WTC11 (cell line): ENCODE measurements at regions not wholly inside any gene's neighbourhood (a gene's known extent, or its start where the extent isn't known, plus 50 kb on each side); places are given as distances from the start of the nearest gene placed in this dataset.

ENCODE experiments used
- JUN ChIP-seq: sonication (generic); formaldehyde crosslinking; IDR thresholded peaks from 2 replicates; pipeline ENCODE4 v1.8.0; 2023; ENCODE audit warnings: mild to moderate bottlenecking, missing genetic modification reagents
- NR2C2 ChIP-seq: sonication (generic); formaldehyde crosslinking; IDR thresholded peaks from 2 replicates; pipeline ENCODE4 v1.8.0; 2022; ENCODE audit warnings: mild to moderate bottlenecking, missing genetic modification reagents
- NR3C1 ChIP-seq: sonication (generic); formaldehyde crosslinking; conservative IDR thresholded peaks from 2 replicates; pipeline ENCODE4 v1.8.1; 2023; ENCODE audit warnings: low read depth, mild to moderate bottlenecking, missing genetic modification reagents
- ZNF121 ChIP-seq: sonication (generic); formaldehyde crosslinking; IDR thresholded peaks from 2 replicates; pipeline ENCODE4 v1.8.0; 2023; ENCODE audit warnings: missing genetic modification reagents
- ZNF317 ChIP-seq: sonication (generic); formaldehyde crosslinking; IDR thresholded peaks from 2 replicates; pipeline ENCODE4 v1.8.1; 2023; ENCODE audit warnings: low read depth, mild to moderate bottlenecking, moderate library complexity, missing genetic modification reagents, borderline replicate concordance
- TF ChIP-seq, protein P1 (sequence below): fragments of 200-600 bp; IDR thresholded peaks from 2 replicates; pipeline ENCODE4 v1.8.0; 2022; ENCODE audit warnings: antibody characterized with exemption
- TF ChIP-seq, protein P2 (sequence below): sonication (generic); formaldehyde crosslinking; IDR thresholded peaks from 2 replicates; pipeline ENCODE4 v1.8.0; 2022; ENCODE audit warnings: mild to moderate bottlenecking, missing genetic modification reagents
- TF ChIP-seq, protein P3 (sequence below): sonication (generic); formaldehyde crosslinking; conservative IDR thresholded peaks from 2 replicates; pipeline ENCODE4 v1.8.1; 2022; ENCODE audit warnings: mild to moderate bottlenecking, missing genetic modification reagents
- TF ChIP-seq, protein P4 (sequence below): sonication (generic); formaldehyde crosslinking; IDR thresholded peaks from 2 replicates; pipeline ENCODE4 v1.8.1; 2022; ENCODE audit warnings: low read depth, missing genetic modification reagents, borderline replicate concordance

DNA sequence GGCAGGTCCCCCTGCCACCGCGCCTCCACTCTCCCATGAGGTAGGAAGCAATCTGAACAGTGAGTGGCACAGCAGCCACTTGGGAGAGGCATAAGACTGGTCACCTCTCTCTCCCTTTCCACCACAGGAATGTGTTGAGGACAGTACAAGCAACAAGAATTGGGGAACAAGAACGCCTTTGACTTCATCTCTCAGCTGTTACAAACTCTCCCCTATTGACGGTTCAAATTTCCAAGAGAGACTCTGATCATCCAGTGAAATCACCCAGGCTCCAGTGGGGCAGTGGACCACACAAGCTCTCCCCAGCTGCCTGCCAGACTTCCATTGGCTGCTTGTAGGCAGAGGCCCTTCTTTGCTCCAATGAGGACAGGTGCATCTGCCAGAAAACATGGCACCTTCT, 249.9 kb upstream of the JUN start:
- TF ChIP-seq, protein P1, sequence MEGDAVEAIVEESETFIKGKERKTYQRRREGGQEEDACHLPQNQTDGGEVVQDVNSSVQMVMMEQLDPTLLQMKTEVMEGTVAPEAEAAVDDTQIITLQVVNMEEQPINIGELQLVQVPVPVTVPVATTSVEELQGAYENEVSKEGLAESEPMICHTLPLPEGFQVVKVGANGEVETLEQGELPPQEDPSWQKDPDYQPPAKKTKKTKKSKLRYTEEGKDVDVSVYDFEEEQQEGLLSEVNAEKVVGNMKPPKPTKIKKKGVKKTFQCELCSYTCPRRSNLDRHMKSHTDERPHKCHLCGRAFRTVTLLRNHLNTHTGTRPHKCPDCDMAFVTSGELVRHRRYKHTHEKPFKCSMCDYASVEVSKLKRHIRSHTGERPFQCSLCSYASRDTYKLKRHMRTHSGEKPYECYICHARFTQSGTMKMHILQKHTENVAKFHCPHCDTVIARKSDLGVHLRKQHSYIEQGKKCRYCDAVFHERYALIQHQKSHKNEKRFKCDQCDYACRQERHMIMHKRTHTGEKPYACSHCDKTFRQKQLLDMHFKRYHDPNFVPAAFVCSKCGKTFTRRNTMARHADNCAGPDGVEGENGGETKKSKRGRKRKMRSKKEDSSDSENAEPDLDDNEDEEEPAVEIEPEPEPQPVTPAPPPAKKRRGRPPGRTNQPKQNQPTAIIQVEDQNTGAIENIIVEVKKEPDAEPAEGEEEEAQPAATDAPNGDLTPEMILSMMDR: no peak
- TF ChIP-seq, protein P2, sequence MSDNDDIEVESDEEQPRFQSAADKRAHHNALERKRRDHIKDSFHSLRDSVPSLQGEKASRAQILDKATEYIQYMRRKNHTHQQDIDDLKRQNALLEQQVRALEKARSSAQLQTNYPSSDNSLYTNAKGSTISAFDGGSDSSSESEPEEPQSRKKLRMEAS (CRISPR knock-in tag): no peak
- TF ChIP-seq ZNF317 (CRISPR knock-in tag): no peak
- TF ChIP-seq, protein P3, sequence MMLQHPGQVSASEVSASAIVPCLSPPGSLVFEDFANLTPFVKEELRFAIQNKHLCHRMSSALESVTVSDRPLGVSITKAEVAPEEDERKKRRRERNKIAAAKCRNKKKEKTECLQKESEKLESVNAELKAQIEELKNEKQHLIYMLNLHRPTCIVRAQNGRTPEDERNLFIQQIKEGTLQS: no peak
- TF ChIP-seq, protein P4, sequence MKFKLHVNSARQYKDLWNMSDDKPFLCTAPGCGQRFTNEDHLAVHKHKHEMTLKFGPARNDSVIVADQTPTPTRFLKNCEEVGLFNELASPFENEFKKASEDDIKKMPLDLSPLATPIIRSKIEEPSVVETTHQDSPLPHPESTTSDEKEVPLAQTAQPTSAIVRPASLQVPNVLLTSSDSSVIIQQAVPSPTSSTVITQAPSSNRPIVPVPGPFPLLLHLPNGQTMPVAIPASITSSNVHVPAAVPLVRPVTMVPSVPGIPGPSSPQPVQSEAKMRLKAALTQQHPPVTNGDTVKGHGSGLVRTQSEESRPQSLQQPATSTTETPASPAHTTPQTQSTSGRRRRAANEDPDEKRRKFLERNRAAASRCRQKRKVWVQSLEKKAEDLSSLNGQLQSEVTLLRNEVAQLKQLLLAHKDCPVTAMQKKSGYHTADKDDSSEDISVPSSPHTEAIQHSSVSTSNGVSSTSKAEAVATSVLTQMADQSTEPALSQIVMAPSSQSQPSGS (CRISPR knock-in tag): no peak
- TF ChIP-seq NR3C1: no peak
- no peak for TF ChIP-seq JUN (CRISPR knock-in tag)
- no peak for TF ChIP-seq NR2C2 (CRISPR knock-in tag)
- no peak for TF ChIP-seq ZNF121 (CRISPR knock-in tag)
